GM10248 (cell line): ENCODE measurements at regions not wholly inside any gene's neighbourhood (a gene's known extent, or its start where the extent isn't known, plus 50 kb on each side); places are given as distances from the start of the nearest gene placed in this dataset.
A peak's percentile ranks its signal among the peaks of the same experiment; 100 is the strongest.

ENCODE experiments used
- CTCF ChIA-PET: fragments of 300-600 bp; sonication (Branson Sonifier 250); formaldehyde crosslinking; extraction: SDS; loops from one replicate; lab custom pipeline; 2021; ENCODE audit warnings: antibody characterized with exemption; lab: Yijun Ruan, JAX
- POLR2A ChIA-PET: fragments of 350-650 bp; sonication (Branson Sonifier 250); formaldehyde crosslinking; extraction: SDS; loops from one replicate; lab custom pipeline; 2020; ENCODE audit warnings: antibody characterized with exemption; lab: Yijun Ruan, JAX
- DNase-seq: peaks from one replicate; pipeline ENCODE4 v3.0.0; 2012; ENCODE audit errors: extremely low spot score
- TF ChIP-seq, protein P1 (sequence below): IDR thresholded peaks from 2 replicates; pipeline ENCODE4 v1.5.1; 2012; ENCODE audit warnings: mild to moderate bottlenecking, low read depth; ENCODE audit errors: extremely low read depth, missing control alignments, control extremely low read depth

DNA sequence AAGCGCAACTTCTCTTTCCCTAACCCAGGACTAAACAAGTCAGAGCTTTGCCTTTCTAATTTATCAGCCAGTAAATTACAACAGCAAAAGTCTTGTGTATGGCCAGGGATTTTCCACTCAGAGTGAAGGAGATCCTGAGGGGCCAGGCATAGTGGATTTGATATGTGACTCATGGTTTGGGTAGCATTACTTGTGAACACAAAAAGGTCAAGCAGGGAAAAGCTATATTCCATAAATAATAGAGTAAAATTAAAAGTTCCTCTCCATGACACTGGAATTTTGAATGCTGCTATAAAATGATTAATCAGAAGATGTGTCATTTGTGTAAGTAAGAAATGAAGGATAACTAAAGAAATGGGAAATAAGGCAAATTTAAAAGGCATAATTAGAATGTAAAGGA, 284.8 kb downstream of the HLX start:
- ChIA-PET CTCF (interaction anchor here (1.4 kb wide), 1 partner anchor 18 kb away, joined by 3 read pairs; no protein-coding TSS in a partner anchor), POLR2A (no interaction called here)
- TF ChIP-seq, protein P1, sequence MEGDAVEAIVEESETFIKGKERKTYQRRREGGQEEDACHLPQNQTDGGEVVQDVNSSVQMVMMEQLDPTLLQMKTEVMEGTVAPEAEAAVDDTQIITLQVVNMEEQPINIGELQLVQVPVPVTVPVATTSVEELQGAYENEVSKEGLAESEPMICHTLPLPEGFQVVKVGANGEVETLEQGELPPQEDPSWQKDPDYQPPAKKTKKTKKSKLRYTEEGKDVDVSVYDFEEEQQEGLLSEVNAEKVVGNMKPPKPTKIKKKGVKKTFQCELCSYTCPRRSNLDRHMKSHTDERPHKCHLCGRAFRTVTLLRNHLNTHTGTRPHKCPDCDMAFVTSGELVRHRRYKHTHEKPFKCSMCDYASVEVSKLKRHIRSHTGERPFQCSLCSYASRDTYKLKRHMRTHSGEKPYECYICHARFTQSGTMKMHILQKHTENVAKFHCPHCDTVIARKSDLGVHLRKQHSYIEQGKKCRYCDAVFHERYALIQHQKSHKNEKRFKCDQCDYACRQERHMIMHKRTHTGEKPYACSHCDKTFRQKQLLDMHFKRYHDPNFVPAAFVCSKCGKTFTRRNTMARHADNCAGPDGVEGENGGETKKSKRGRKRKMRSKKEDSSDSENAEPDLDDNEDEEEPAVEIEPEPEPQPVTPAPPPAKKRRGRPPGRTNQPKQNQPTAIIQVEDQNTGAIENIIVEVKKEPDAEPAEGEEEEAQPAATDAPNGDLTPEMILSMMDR = no peak
- no peak for DNase-seq

DNA sequence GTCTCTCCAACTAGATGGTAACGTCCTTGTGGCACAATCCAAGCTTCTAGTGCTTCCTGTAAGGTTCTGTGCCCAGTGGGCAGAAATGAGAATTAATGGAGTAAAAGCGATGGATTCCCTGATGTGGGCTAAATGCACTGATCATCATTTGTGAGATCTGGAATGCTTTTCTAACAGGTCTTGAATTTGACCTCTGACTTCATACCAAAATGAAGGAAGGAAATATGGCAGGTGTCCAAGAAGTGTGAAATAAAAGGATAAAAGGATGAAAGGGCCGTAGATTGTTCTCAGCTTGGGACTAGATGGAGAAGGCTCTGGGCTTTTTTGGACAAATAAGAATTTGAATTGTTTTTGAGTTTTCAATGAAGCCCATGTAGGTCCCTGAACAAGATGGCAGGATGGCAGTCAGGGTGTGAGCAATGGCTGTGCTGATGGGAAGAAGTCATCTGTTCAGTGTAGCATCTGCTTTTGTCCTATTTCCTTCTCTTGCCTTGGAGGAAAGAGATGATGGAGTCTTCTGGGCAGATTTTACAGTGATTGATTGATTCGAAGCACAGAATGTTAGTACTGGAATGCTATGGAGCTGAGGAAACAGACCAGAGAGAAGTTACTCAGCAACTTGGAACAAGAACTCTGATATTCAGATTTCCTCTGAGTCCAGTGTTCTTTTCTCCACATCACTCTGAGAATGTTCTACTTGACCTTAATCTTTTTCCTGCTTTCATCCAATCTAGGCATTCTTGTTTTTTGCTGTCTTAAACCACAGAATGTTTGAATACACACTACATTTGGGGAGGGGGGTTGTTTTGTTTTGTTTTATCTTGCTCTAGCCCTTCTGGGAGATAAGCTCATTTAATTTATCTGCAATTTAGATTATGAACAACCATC, 286.0 kb downstream of the HLX start:
- POLR2A ChIA-PET = no interaction called here
- no peak for DNase-seq
- CTCF ChIA-PET = interaction anchor here (1.4 to 2.4 kb wide), 2 partner anchors 9 to 17 kb away, joined by 3 to 7 read pairs; no protein-coding TSS in a partner anchor
- TF ChIP-seq, protein P1 = no peak

DNA sequence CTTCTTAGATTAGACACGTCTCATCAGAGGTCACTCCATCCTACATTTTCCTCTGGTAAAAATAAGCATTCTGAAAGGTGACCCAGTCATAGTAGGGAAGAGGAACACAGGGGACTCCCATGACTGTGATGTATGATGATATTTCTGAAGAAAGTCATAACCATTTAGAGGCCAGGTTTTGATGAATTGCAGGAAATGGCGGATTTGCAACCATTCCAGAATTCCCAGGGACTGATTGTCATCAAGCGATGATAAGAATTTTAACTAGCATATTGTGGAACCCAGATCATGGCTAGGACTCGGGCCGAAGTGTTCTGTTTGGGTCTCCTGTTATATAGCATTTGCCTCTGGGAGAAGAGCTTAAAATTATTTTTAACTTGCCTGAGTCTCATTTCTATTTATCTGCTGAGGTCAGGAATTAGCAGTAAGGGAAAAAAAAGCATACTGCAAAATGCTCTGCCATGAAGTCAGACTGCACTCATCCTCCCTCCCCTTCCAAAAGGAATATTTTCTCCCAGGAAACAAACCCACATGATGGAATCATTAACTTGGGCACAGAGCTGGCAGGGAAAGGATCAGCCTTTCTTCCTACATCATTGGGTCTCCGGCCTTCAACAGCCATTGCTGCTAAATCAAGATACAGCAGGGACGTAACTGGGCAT, 286.7 kb downstream of the HLX start:
- DNase-seq = no peak
- ChIA-PET POLR2A (no interaction called here), CTCF (interaction anchor here (1.1 to 2.4 kb wide), 4 partner anchors 10 to 36 kb away, joined by 3 to 7 read pairs (median 3); no protein-coding TSS in a partner anchor)
- TF ChIP-seq, protein P1 = no peak

DNA sequence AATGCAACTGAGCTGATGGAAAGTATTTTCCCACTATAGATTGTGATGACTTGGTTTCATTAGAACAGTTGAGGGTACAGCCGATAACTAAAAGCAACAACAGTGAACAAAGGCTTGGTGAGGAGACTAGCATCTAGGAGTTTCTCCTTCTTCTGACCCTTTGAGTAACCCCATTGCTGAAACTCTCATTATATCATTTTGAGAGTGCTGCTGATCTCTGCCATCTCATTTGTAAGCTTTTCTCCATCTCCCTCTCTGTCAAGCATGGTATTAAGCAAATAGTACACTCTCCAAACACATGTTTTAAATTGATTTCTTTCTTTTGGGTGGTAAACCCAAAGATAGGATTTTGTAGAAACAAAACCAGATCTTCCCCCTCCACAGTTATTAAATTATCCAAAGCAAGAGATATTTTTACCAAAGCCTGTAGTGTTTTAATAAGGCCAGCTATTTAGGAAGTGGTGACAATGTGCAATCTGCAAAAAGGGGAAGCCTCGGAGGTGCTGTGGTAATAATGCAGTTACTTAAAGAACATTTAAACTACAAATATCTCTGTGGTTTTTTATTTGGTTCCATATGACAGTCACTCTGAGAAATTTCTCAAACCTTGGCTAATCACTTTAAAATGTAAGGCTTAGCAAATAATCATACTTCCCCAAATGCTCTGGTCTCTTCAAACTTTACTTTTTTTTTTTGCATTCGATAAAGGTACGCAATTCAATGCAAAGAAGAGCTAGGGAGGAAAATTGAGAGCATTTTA, 287.5 kb downstream of the HLX start:
- TF ChIP-seq, protein P1 = no peak
- ChIA-PET POLR2A (no interaction called here), CTCF (interaction anchor here (1.1 to 2.4 kb wide), 6 partner anchors 9 to 35 kb away, joined by 3 to 7 read pairs (median 4); no protein-coding TSS in a partner anchor)
- DNase-seq = peak; percentile 12

DNA sequence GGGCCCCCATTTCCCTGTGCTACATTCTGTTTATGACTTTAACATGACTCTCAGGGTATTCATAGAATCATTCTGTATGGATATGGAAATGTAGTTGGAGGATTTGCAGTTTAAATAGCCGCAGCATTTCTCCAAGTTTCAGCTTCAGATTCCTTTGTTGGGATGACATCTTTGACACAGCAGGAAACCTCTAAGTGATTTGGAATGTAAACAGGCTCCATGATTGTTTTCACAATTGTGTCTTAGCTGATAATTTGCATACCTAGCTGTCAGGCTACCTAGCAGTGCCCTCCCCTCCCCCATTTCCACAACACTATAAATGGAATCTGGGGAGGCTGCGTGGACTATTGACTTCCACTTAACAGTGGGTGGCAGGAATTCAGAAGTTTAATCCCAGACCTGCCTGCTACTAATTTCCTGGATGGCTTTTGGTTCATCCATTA, 290.2 kb downstream of the HLX start:
- TF ChIP-seq, protein P1 = no peak
- ChIA-PET CTCF (interaction anchor here (1.2 kb wide), 1 partner anchor 10 kb away, joined by 3 read pairs; no protein-coding TSS in a partner anchor), POLR2A (no interaction called here)
- DNase-seq = no peak
